ENCODE measurements at regions not wholly inside any gene's neighbourhood (a gene's known extent, or its start where the extent isn't known, plus 50 kb on each side); places are given as distances from the start of the nearest gene placed in this dataset.

- FAIRE-seq, result no peak
- DNase-seq (ENCODE audit: insufficient read length, low spot score), result no peak
Measured at GRCh38 chr6:144335311-144335861, 50.3 kb downstream of the UTRN start.

- no peak for FAIRE-seq
- DNase-seq (ENCODE audit: insufficient read length, low spot score), result no peak
Measured at GRCh38 chr6:144335914-144336313, 50.8 kb downstream of the UTRN start.

- FAIRE-seq (no peak), DNase-seq (ENCODE audit: insufficient read length, low spot score) (no peak)
Measured at GRCh38 chr6:144336900-144337299, 51.8 kb downstream of the UTRN start.

DNA sequence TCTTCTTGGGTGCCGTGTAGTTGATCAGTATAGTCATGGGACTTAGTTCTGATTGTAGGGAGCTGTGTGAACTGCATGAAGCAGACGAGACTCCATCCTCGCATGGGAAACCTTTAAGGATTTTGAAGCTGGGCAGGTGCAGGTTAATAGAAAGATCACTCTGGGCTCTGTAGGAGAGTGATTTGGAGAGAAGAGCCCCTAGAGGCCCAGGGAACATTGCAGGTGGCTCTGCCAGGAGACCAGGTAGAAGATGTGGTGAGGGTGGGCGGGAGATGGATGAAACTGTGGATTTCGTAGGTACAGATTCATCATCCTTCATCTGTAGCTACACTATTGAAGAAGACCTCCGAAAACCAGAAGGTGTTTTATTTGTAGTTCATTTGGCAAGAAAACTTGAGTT lies 53.3 kb downstream of the UTRN start:
- no peak for DNase-seq (ENCODE audit: insufficient read length, low spot score)
- no peak for FAIRE-seq

GRCh38 chr6:144338951-144339700 lies 54.0 kb downstream of the UTRN start:
- FAIRE-seq (no peak), DNase-seq (ENCODE audit: insufficient read length, low spot score) (no peak)

DNA sequence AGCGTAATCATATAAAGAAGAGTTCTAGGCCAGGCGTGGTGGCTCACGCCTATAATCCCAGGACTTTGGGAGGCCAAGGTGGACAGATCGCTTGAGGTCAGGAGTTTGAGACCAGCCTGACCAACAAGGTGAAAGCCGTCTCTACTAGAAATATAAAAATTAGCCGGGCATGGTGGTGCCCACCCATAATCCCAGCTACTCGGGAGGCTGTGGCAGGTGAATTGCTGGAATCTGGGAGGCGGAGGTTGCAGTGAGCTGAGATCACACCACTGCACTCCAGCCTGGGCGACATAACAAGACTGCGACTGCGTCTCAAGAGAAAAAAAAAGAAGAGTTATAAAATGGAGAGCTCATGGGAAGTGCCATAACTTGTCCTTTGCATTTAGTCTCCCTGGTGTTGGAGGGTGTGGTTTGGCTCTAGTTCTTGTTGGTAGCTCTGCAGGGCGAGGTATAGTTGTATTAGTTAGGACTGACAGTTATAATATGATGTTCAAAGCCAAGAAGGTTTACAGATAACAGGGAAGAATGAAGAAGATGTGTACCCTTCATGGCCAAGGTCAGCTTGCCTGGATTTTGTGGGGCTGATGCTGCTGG lies 54.8 kb downstream of the UTRN start:
- DNase-seq (ENCODE audit: insufficient read length, low spot score) (no peak), FAIRE-seq (no peak)

- FAIRE-seq (no peak), DNase-seq (ENCODE audit: insufficient read length, low spot score) (no peak)
Measured at GRCh38 chr6:144340541-144341371, 55.6 kb downstream of the UTRN start.

- FAIRE-seq (no peak), DNase-seq (ENCODE audit: insufficient read length, low spot score) (no peak)
Measured at GRCh38 chr6:144341831-144342527, 56.8 kb downstream of the UTRN start.

GRCh38 chr6:144343701-144344428 lies 58.7 kb downstream of the UTRN start:
- DNase-seq (ENCODE audit: insufficient read length, low spot score) (no peak), FAIRE-seq (no peak)

DNA sequence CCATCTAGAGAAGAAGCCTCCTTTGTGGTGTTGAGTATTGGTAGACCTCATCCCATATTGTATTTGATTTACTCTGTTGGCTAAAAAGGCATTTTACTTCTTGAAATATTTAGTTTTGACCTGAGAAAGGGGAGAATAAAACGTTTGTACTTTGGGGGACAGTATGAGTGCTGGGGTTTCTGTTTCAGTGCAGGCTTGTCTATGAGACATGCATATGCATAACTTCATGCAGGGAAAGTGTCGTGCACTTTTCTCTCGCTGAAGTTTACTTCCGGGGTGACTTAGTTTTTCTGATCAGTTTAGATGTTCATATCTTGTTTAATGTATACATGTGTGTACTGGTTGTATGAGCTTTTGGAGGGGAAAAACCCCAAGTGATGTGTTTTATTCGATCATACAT lies 59.5 kb downstream of the UTRN start:
- FAIRE-seq, result no peak

GRCh38 chr6:144345451-144345850 lies 60.3 kb downstream of the UTRN start:
- FAIRE-seq (no peak), DNase-seq (ENCODE audit: insufficient read length, low spot score) (no peak)

More for the DNA sequence above, 59.5 kb downstream of the UTRN start:
- DNase-seq (ENCODE audit: insufficient read length, low spot score), result no peak

DNA sequence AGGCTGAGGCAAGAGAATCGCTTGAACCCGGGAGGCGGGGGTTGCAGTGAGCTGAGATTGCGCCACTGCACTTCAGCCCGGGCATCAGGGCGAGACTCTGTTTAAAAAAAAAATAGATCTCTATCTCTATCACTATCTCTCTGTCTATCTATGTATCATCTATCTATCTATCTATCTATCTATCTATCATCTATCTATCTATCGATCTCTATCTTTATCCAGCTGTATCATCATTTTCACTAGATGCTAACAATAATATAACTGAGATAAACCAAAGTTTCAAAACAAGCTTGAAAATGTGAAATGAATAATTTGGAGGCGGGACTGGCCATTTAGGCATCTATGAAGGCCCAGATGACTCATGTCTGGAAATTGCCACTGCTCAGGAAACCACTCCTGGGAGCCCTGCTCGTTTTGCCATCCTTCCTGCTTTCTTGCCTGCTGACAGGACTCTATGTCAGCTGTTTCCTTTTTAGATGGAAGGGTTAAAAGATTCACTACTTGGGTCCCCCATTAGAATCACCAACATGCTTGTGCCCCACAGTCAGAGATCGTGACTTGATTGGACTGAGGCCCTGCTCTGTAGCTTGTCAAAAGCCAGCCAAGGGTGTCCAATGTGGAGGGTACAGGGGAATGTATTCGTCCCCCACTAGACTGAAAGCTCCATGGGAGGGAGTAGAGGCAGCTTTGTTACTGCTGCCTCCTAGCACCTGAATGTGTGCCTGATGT lies 61.7 kb downstream of the UTRN start:
- DNase-seq (ENCODE audit: insufficient read length, low spot score) (peak; percentile 62), FAIRE-seq (no peak)

DNA sequence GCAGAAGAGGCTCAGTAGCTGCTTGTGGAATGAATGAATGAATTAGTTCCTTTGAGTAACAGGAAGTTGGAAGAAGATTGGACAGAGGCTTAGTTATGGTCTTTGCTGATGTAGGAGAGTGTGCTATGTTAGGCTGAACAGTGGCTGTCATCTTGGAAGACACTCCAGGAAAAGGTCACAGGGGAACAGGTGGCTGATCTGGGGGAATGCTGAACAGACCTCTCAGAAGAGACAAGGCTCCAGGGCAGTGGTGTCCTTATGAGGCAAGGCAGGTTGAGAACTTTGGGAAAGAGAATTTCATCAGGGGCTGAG lies 62.3 kb downstream of the UTRN start:
- FAIRE-seq (no peak), DNase-seq (ENCODE audit: insufficient read length, low spot score) (no peak)

GRCh38 chr6:144347933-144348332 lies 62.8 kb downstream of the UTRN start:
- FAIRE-seq, result no peak
- DNase-seq (ENCODE audit: insufficient read length, low spot score), result no peak

GRCh38 chr6:144349690-144350527 lies 64.8 kb downstream of the UTRN start:
- FAIRE-seq, result no peak

GRCh38 chr6:144350528-144350880 lies 65.4 kb downstream of the UTRN start:
- DNase-seq (ENCODE audit: insufficient read length, low spot score), result no peak
- FAIRE-seq, result no peak

More at GRCh38 chr6:144349690-144350527, 64.8 kb downstream of the UTRN start:
- DNase-seq (ENCODE audit: insufficient read length, low spot score), result peak; percentile 41

DNA sequence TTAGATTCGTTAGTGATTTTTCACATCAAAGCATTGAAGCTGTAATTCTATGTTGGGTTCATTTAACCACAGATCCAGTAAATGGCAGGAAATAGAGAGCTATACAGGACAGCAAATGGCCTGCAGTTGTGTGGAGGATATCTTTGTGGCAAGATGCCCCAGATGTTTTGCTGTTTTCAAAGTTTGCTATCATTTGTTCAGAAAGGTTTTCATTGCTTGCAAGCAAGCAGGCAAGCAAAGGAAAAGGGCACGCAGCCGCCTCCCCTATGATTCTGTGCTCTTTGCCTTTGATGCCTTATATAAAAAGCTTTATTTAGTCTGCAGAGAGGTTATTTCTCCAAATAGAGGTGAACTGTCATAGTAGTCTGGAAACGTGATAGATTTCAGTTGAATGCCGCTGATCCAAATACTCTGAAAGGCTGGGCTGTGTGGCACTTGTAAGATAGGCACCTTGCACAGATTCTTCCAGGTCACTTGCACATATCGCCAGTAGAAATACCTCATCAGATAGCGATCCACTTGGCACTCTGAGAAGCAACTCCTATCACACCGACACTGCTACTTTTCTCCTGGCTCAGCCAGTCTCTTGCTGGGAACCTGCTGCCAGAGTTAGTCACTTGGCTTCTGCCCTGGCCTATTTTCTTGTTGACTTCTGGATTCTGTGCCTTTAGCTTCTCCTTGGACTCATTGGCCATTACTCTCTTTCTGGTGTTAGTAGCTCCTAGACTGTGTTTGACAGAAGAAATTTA lies 66.4 kb downstream of the UTRN start:
- DNase-seq (ENCODE audit: insufficient read length, low spot score) (no peak), FAIRE-seq (no peak)

DNA sequence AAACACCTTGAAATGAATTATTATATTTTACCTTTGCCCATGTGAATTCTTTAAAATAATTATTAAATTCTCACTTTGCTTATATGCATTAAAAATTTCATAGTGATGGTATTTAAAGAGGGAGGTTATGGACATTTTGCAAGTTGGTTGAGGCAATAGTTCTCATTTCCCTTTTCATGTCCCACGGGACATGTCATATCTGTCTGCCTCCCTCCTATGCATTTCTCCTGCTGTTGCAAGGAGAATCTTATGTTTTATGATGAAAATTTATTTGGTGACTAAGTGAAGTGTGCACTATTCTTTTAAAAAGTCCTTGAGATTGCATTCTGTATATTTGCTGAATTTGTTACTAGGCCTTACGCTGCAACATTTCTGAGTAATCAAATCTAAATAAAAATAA lies 67.2 kb downstream of the UTRN start:
- DNase-seq (ENCODE audit: insufficient read length, low spot score) (no peak), FAIRE-seq (no peak)

All from HTR-8/SVneo (cell line).